ENCODE measurements at regions not wholly inside any gene's neighbourhood (a gene's known extent, or its start where the extent isn't known, plus 50 kb on each side); places are given as distances from the start of the nearest gene placed in this dataset.

GRCh38 chr9:99399474-99399873 is 177.4 kb downstream of the SEC61B start:
- no peak for DNase-seq (ENCODE audit: low read depth in 1 of 2, low spot score in 1 of 2)
- Histone ChIP-seq H3K4me1 (ENCODE audit: low read depth) (peaks cover 6% of the 10 kb centered on the region), H3K27ac (no peak overlapping the region), H3K4me3 (no peak overlapping the region), H3K27me3 (no peaks in the 10 kb centered on the region), H3K9me3 (ENCODE audit: low read depth) (no peaks in the 10 kb centered on the region), H3K36me3 (no peaks in the 10 kb centered on the region)
- TF ChIP-seq CTCF (IDR thresholded peaks at IDR 0.05; ENCODE audit: low read depth, low read length), result no peak

GRCh38 chr9:99400184-99400731 is 178.2 kb downstream of the SEC61B start:
- H3K27me3 ChIP-seq, result no peaks in the 10 kb centered on the region
- H3K4me1 ChIP-seq (ENCODE audit: low read depth), result peaks cover 6% of the 10 kb centered on the region
- TF ChIP-seq CTCF (IDR thresholded peaks at IDR 0.05; ENCODE audit: low read depth, low read length), result no peak
- H3K36me3 ChIP-seq, result no peaks in the 10 kb centered on the region
- no peak overlapping the region for H3K4me3 ChIP-seq
- H3K27ac ChIP-seq, result no peak overlapping the region
- no peaks in the 10 kb centered on the region for H3K9me3 ChIP-seq (ENCODE audit: low read depth)
- DNase-seq (ENCODE audit: low read depth in 1 of 2, low spot score in 1 of 2), result peak in 1 of 2 donors; percentile 9

- Histone ChIP-seq H3K4me3 (no peak overlapping the region), H3K36me3 (no peaks in the 10 kb centered on the region), H3K27me3 (no peaks in the 10 kb centered on the region), H3K27ac (no peak overlapping the region), H3K4me1 (ENCODE audit: low read depth) (peaks cover under 1% of the 10 kb centered on the region), H3K9me3 (ENCODE audit: low read depth) (no peaks in the 10 kb centered on the region)
- no peak for TF ChIP-seq CTCF (IDR thresholded peaks at IDR 0.05; ENCODE audit: low read depth, low read length)
- DNase-seq (ENCODE audit: low read depth in 1 of 2, low spot score in 1 of 2), result no peak
Measured at GRCh38 chr9:99401680-99402504, 179.8 kb downstream of the SEC61B start.

GRCh38 chr9:99403371-99403770 is 181.3 kb downstream of the SEC61B start:
- Histone ChIP-seq H3K27ac (no peak overlapping the region), H3K4me1 (ENCODE audit: low read depth) (no peaks in the 10 kb centered on the region), H3K36me3 (no peaks in the 10 kb centered on the region), H3K4me3 (no peak overlapping the region), H3K27me3 (no peaks in the 10 kb centered on the region), H3K9me3 (ENCODE audit: low read depth) (no peaks in the 10 kb centered on the region)
- TF ChIP-seq CTCF (IDR thresholded peaks at IDR 0.05; ENCODE audit: low read depth, low read length), result no peak
- no peak for DNase-seq (ENCODE audit: low read depth in 1 of 2, low spot score in 1 of 2)

GRCh38 chr9:99405359-99405758 is 183.3 kb downstream of the SEC61B start:
- no peak for TF ChIP-seq CTCF (IDR thresholded peaks at IDR 0.05; ENCODE audit: low read depth, low read length)
- no peak for DNase-seq (ENCODE audit: low read depth in 1 of 2, low spot score in 1 of 2)
- H3K4me1 ChIP-seq (ENCODE audit: low read depth), result no peaks in the 10 kb centered on the region
- H3K9me3 ChIP-seq (ENCODE audit: low read depth), result no peaks in the 10 kb centered on the region
- no peaks in the 10 kb centered on the region for H3K36me3 ChIP-seq
- no peaks in the 10 kb centered on the region for H3K27me3 ChIP-seq
- no peak overlapping the region for H3K27ac ChIP-seq
- H3K4me3 ChIP-seq, result no peak overlapping the region
